ENCODE measurements at regions not wholly inside any gene's neighbourhood (a gene's known extent, or its start where the extent isn't known, plus 50 kb on each side); places are given as distances from the start of the nearest gene placed in this dataset.

GRCh38 chr17:77854083-77854758, 104.3 kb upstream of the TNRC6C start:
- TF ChIP-seq CTCF (conservative IDR thresholded peaks at IDR 0.05): no peak
- TF ChIP-seq ZFX (IDR thresholded peaks at IDR 0.05): no peak

Data from C4-2B (cell line).